HG02588 (cell line): ENCODE measurements at regions not wholly inside any gene's neighbourhood (a gene's known extent, or its start where the extent isn't known, plus 50 kb on each side); places are given as distances from the start of the nearest gene placed in this dataset.
"Not testable (repeated sequence)": the region's sequence is repeated elsewhere in the genome, so short reads cannot be mapped to it uniquely, and the experiment has no call there.

ENCODE experiments used
- ATAC-seq: cut with Tn5 transposase; IDR thresholded peaks from one replicate; pipeline ENCODE4 v1.9.1; 2021; ENCODE audit warnings: mild to moderate bottlenecking, moderate library complexity; ENCODE audit not compliant: unreplicated experiment

DNA sequence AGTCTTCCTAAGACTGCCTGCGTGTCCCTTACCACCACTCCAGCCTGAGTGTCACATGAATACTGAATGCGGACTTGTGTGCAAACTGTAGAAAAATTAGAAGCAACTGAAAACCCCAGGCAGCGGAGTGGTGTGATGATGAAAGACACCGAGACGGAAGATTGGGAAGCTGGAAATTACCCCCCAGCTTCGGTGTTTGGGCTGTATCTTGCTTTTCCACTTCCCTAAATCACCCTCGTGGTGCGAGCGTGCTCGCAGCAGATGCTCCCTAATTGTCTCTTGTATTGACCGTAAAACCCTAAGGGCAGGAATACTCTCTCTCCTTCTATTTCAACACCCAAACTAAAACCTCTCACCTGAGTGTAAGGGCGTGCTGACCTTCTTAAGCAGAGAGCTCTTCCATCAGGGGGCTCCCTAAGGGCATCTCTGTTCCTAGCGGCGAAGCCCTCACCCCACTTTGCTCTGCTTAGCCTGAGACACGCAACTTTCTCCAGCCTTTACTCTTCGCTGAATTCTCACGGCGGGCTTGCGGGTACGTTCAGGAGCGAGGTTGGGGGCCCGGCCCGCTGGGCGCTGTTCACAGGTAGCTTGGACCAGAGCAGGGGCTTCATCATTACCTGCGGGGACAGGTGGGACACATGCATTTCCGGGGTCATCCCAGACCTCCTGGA, 62.4 kb downstream of the CRYBB2 start:
- ATAC-seq: no peak

DNA sequence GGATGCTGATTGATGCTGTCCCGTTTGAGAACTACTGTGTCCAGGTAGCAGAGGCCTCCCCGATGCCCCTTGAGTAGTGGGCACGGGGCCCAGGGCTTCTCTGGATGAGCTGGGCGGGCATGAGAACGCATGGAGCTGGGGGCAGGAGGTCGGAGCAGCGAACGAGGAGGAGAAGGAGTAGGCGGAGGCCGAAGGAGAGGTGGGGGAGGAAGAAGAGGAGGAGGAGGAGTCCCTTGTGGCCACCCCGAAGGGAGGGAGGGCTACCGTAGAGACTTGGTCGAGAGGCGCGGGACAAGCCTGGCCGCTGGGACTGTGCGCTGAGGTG, 62.9 kb downstream of the CRYBB2 start:
- no peak for ATAC-seq

- ATAC-seq: no peak
Observed at GRCh38 chr22:25282671-25283561, 63.5 kb downstream of the CRYBB2 start.

GRCh38 chr22:25288481-25288880, 69.0 kb downstream of the CRYBB2 start:
- ATAC-seq: not testable (repeated sequence)

DNA sequence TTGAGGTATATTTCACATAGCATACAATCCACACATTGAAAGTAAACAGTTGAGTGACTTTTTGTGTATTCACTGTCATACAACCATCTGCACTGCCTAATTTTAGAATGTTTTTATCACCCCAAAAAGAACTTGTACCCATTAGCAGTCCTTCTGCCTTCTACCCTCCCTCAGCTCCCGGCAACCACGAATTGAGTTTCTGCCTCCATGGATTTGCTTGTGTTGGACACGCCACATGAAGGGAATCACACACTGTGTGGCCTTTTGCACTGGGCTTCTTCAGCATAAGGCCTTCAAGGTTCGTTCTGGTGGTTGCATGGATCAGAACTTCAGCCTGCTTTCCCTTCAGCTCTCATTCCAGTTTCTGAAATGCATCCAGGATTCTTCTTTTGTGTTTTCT, 82.5 kb downstream of the CRYBB2 start:
- not testable (repeated sequence) for ATAC-seq

- ATAC-seq: not testable (repeated sequence)
Observed at GRCh38 chr22:25309586-25309985, 90.1 kb downstream of the CRYBB2 start.

DNA sequence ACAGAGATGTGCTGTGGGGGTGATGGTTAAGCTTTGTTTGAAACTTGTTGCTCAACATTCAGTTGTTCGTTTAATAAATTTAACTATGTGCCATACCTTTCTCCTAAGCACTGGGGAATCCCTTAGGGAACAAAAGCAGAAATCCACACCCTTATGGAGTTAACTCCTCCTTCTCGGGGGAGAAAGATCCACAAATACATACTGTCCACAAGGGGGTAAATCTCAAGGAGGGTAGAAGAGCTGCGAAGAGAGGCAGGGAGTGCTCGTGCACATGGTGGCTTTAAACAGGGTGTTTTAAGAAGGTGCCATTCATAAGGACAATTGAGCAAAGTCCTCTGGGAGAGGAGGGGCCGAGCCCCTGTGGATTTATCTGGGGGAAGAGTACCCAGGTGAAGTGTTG, 92.5 kb downstream of the CRYBB2 start:
- ATAC-seq: not testable (repeated sequence)

DNA sequence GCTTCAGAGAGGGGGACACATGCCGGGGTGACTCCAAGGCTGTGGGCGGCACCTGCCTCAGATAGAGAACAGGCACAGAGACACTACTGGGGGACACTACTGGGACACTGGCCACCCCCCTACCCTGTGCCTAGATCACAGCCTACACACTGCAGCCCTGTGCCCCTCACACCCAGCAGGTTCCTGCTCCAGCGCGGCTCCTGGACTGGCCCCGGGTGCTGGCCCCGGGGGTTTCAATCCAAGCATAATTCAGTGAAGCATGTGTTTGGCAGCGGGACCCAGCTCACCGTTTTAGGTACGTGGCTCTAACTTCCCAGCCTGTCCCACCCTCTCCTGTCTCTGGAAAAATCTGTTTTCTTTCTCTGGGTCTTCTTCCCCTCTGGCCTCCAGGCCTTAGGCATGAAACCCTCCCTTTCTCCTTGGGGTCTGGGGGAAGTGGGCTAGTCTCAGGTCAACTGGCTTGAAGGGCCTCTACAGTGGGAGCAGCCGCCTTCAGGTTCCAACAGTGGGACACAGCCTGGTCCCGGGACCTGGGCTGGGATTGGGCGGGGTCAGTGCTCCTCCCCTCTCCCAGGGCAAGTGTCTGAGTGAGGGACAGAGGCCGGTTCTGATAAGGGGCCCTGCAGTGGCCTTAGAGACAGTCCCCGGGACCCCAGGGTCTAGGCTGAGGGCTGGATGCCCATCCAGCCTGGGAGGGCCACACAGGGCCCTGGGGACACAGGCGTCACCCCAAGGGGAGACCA, 98.8 kb downstream of the CRYBB2 start:
- ATAC-seq: no peak

DNA sequence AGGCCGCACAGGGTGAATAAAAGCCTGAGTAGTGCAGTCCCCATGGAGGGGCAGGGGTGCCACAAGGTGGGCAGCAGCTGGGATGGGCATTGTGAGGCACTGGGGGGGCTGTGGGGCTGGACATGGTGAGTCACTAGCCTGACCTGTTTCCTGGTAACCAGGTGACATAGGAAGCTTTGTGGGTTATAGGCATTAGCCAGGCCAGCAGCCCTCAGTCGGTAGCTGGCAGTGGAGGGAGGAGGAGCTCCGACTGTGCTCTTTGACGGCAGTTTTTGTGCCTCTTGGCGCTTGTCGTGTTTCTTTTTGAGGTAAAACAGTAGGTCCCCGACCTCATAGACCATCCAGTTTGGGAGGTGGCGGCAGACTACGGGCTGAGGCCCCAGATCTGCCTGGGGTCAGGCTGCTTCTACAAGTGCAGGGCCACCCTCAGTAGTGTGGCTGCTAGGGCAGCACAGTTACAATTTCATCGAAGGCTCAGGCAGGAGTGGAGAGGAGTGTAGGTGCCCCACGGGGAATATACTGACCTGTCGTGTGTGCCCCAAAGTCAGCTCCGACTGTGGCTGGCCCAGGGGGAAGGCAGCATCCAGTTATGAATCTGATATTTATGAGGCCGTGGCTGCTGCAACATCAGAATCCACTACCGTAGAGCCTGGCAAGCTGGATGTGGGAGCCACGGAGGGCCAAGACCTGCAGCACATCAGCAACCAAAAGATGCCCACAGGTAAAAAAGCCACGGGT, 107.7 kb downstream of the CRYBB2 start:
- ATAC-seq: no peak

DNA sequence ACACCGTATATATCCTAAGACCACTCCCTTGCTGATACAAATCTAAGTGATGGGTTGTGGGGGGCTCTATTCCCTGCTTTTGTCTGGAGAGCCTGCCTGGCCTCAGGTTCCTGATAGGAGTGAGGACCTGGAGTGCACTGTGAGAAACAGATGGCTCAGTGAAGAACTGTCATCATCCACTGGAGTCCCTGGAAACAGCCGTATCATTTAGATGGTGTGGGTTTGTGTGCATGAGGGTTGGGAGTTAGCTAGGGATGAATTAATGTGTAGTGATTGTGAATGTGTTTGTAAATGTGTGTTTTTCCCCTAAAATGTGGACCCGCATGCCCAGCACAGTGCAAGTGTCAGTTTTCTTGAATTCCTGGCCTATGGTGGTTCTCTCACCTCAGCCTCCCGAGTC, 111.6 kb downstream of the CRYBB2 start:
- ATAC-seq: no peak

GRCh38 chr22:25331911-25332310, 112.5 kb downstream of the CRYBB2 start:
- ATAC-seq: not testable (repeated sequence)

GRCh38 chr22:25332386-25332785, 112.9 kb downstream of the CRYBB2 start:
- no peak for ATAC-seq

- no peak for ATAC-seq
Observed at GRCh38 chr22:25334162-25334490, 114.7 kb downstream of the CRYBB2 start.

DNA sequence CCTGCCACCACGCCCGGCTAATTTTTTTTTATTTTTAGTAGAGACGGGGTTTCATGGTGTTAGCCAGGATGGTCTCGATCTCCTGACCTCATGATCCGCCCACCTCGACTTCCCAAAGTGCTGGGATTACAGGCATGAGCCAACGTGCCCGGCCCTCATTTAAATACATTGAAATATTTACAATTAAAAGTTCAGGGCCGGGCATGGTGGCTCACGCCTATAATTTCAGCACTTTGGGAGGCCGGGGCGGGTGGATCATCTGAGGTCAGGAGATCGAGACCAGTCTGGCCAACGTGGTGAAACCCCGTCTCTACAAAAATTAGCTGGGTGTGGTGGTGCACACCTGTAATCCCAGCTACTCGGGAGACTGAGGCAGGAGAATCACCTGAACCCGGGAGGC, 115.2 kb downstream of the CRYBB2 start:
- ATAC-seq: not testable (repeated sequence)

- ATAC-seq: not testable (repeated sequence)
Observed at GRCh38 chr22:25335276-25335675, 115.8 kb downstream of the CRYBB2 start.

- not testable (repeated sequence) for ATAC-seq
Observed at GRCh38 chr22:25340536-25340935, 121.1 kb downstream of the CRYBB2 start.

DNA sequence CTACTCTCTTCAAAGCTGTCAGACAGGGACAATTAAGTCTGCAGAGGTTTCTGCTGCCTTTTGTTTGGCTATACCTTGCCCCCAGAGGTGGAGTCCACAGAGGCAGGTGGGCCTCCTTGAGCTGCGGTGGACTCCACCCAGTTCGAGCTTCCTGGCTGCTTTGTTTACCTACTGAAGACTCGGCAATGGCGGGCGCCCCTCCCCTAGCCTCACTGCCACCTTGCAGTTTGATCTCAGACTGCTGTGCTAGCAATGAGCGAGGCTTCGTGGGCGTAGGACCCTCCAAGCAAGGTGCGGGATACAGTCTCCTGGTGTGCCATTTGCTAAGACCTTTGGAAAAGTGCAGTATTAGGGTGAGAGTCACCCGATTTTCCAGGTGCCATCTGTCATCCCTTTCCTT, 124.9 kb downstream of the CRYBB2 start:
- not testable (repeated sequence) for ATAC-seq

DNA sequence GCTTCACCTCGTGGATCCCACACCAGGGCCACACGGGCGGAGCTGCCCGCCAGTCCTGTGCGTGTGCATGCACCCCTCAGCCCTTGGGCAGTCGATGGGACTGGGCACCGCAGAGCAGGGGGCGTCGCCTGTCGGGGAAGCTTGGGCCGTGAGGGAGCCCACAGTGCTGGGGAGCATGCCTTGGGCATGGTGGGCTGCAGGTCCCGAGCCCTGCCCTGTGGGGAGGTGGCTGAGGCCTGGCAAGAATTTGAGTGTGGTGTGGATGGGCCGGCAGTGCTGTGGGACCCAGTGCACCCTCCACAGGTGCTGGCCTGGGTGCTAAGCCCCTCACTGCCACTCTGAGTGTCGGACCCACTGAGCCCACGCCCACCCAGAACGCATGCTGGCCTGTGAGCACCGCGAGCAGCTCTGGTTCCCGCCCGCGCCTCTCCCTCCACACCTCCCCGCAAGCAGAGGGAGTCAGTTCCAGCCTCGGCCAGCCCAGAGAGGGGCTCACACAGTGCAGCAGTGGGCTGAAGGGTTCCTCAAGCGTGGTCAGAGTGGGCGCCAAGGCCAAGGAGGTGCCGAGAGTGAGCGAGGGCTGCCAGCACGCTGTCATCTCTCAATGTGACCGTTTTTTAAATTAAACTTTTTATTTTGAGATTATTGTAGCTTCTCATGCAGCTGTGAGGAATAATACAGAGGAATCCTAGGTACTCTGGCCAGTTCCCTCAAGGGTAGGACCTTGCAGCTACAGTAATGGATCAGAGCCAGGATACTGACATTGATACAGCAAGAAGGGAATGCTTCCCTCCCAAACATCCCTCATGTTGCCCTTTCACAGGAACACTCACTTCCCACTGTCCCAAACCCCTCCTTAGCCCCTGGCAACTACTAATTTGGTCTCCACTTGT, 127.7 kb downstream of the CRYBB2 start:
- no peak for ATAC-seq

- ATAC-seq: no peak
Observed at GRCh38 chr22:25347752-25348102, 128.3 kb downstream of the CRYBB2 start.

GRCh38 chr22:25348391-25348790, 129.0 kb downstream of the CRYBB2 start:
- no peak for ATAC-seq
